GM10266 (cell line): ENCODE measurements at regions not wholly inside any gene's neighbourhood (a gene's known extent, or its start where the extent isn't known, plus 50 kb on each side); places are given as distances from the start of the nearest gene placed in this dataset.

Source experiments
- DNase-seq: peaks from one replicate; pipeline ENCODE4 v3.0.0; 2012; ENCODE audit errors: extremely low spot score
- TF ChIP-seq, protein P1 (sequence below): IDR thresholded peaks from 2 replicates; pipeline ENCODE4 v1.5.1; 2012; ENCODE audit warnings: mild to moderate bottlenecking, low read depth; ENCODE audit not compliant: control insufficient read depth, insufficient read depth; ENCODE audit errors: missing control alignments

DNA sequence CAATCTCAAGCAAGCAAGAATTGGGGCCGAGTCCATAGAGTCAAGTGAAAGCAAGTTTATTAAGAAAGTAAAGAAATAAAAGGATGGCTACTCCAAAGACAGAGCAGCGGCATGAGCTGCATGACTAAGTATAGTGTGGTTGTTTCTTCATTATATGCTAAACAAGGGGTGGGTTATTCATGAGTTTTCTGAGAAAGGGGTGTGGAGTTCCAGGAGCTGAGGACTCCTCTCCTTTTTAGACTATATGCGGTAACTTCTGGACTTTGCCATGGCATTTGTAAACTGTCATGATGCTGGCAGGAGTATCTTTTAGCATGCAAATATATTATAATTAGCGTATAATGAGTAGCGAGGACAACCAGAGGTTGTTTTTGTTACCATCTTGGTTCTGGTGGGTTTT lies 819.9 kb downstream of the KCNJ2 start:
- TF ChIP-seq, protein P1, sequence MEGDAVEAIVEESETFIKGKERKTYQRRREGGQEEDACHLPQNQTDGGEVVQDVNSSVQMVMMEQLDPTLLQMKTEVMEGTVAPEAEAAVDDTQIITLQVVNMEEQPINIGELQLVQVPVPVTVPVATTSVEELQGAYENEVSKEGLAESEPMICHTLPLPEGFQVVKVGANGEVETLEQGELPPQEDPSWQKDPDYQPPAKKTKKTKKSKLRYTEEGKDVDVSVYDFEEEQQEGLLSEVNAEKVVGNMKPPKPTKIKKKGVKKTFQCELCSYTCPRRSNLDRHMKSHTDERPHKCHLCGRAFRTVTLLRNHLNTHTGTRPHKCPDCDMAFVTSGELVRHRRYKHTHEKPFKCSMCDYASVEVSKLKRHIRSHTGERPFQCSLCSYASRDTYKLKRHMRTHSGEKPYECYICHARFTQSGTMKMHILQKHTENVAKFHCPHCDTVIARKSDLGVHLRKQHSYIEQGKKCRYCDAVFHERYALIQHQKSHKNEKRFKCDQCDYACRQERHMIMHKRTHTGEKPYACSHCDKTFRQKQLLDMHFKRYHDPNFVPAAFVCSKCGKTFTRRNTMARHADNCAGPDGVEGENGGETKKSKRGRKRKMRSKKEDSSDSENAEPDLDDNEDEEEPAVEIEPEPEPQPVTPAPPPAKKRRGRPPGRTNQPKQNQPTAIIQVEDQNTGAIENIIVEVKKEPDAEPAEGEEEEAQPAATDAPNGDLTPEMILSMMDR: no peak

DNA sequence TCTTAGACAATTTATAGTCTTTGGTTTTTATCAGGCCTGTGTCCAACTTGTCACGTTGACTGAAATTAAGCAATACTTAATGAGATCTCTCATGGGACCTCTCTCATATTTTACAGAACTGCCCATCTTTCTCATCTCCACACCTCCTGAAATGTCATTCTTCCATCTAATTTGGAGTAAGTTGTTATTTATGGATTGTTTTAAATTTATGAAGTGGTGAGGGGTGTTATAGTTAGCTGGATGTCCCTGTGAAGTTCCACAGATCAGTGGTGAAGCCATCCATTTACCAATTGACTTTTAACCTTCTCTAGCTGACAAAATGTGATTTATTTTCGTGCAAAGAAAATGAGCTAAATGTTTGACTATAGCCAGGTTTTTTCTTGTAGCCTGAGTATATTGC lies 824.9 kb downstream of the KCNJ2 start:
- no peak for DNase-seq
- TF ChIP-seq, protein P1: no peak

More for the DNA sequence above, 819.9 kb downstream of the KCNJ2 start:
- no peak for DNase-seq

DNA sequence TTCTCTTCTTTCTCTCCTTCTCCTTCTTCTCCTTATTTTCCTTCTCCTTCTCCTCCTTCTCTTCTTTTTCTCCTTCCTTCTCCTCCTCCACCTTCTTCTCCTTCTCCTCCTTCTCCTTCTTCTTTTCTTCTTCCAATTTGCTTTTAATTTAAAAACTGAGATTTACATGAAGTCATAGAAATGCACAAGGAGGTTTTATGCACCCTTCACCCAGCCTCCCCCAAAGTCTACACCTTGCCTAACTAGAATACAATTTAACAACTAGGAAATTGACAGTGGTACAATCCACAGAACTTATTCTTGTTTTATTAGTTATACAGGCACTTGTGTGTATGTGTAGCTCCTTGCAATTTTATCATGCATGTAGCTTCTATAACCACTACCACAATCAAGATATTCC lies 826.7 kb downstream of the KCNJ2 start:
- DNase-seq: no peak
- TF ChIP-seq, protein P1: no peak

DNA sequence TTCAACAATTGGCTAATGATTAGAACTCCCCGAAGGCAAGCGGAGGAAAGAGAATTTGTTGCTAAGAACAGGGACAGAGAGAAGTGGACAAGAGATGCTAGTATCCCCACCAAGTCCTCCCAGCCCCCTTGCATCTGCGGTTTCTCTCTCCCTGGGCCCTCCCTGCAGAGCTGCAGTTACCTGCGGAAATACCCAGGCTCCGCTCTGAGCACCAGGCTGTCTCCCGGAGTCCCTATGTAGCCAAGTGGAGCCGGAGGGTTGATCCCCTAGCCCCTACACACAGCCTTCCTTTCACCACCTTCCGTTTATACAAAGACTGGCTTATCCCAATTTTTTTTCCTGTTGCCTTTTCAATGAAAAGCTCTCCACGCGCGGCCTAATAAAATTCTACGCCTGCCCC lies 834.4 kb downstream of the KCNJ2 start:
- TF ChIP-seq, protein P1: no peak
- no peak for DNase-seq

DNA sequence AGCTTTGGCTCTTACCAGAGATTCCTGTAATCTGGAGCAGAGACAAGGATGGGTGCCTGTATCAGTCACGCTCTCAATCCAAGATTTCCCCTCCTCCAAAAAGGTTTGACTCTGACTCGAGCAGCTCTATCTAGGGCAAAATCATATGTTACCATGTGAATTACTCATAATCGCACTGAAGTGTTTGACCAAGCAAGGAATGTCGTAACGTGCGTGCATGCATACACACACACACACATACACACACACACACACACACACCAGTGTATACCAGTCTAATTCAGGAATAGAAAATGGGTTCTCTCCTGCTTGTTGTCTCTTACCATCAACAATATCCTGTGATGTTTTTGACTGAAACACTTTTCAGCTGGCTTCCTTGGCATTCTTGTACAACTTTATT lies 835.1 kb downstream of the KCNJ2 start:
- TF ChIP-seq, protein P1: no peak

DNA sequence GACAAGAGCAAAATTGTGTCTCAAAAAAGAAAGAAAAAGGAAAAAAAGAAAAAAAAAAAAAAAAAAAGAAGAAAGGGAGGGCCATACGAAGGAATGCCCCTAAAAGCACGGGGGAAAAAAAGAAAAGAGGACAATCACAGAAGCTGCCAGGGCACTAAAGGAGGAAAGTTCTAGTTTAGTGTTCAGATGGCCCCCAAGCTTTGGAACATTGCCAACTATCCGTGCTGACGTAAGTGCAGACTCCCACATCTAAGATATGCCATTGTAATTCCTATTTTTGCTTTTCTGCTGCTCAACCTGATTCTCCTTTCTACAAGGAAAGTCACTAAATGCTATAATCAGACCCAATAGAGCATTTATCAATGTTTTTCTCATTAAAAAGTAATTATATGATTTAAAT lies 842.1 kb downstream of the KCNJ2 start:
- TF ChIP-seq, protein P1: no peak
- no peak for DNase-seq

More for the DNA sequence above, 835.1 kb downstream of the KCNJ2 start:
- DNase-seq: no peak

DNA sequence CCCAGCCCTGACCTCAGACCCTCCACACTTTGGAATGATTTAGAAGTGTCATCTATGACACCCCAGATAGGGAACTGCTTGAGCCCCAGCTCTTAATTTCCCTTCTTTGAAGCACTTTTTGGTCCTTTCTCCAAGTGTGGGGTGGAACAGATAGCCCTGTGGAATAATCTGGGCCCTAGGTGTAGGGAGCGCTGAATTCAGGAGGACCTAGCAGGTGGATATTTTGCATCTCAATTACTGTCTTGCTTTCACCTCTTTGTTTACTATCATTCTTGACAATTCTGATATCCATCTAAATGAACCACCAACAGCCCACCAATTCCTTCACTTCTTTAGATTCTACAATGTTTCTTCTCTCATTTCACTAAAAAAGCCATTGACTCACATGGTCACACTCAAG lies 850.4 kb downstream of the KCNJ2 start:
- no peak for DNase-seq
- TF ChIP-seq, protein P1: no peak
